Hepatocyte (in vitro differentiated cells): ENCODE measurements at regions not wholly inside any gene's neighbourhood (a gene's known extent, or its start where the extent isn't known, plus 50 kb on each side); places are given as distances from the start of the nearest gene placed in this dataset.

Source experiments
- DNase-seq: peaks from one replicate; pipeline ENCODE4 v3.0.0-alpha.2; 2016; ENCODE audit warnings: low spot score
- H2AFZ ChIP-seq: fragments of 200-600 bp; sonication (generic); 2 replicates; pipeline ENCODE4 v1.6.0; 2016; ENCODE audit warnings: antibody characterized with exemption, mild to moderate bottlenecking
- H3K27ac ChIP-seq: fragments of 200-600 bp; sonication (generic); 2 replicates; pipeline ENCODE4 v1.5.1; 2016; ENCODE audit warnings: mild to moderate bottlenecking
- H3K27me3 ChIP-seq: fragments of 200-600 bp; sonication (generic); 2 replicates; pipeline ENCODE4 v1.6.1; 2016
- H3K36me3 ChIP-seq: fragments of 200-600 bp; sonication (generic); replicated peaks from 2 replicates; pipeline ENCODE4 v1.5.1; 2016; ENCODE audit warnings: low read depth; ENCODE audit not compliant: insufficient read depth
- H3K4me1 ChIP-seq: fragments of 200-600 bp; sonication (generic); 2 replicates; pipeline ENCODE4 v1.5.1; 2016; ENCODE audit warnings: mild to moderate bottlenecking, moderate library complexity; ENCODE audit not compliant: insufficient read depth
- H3K4me2 ChIP-seq: fragments of 200-600 bp; sonication (generic); 2 replicates; pipeline ENCODE4 v1.6.0; 2016
- H3K4me3 ChIP-seq: fragments of 200-600 bp; sonication (generic); 2 replicates; pipeline ENCODE4 v1.5.1; 2016; ENCODE audit warnings: mild to moderate bottlenecking
- H3K79me2 ChIP-seq: fragments of 200-600 bp; sonication (generic); 2 replicates; pipeline ENCODE4 v1.6.0; 2017; ENCODE audit warnings: mild to moderate bottlenecking
- H3K9me2 ChIP-seq: fragments of 200-600 bp; sonication (generic); replicated peaks from 2 replicates; pipeline ENCODE4 v1.6.0; 2017; ENCODE audit warnings: mild to moderate bottlenecking; ENCODE audit not compliant: insufficient read depth
- H3K9me3 ChIP-seq: fragments of 200-600 bp; sonication (generic); 2 replicates; pipeline ENCODE4 v1.5.1; 2016; ENCODE audit warnings: low read depth, mild to moderate bottlenecking
- H4K20me1 ChIP-seq: fragments of 200-600 bp; sonication (generic); 2 replicates; pipeline ENCODE4 v1.6.0; 2016; ENCODE audit warnings: mild to moderate bottlenecking; ENCODE audit not compliant: insufficient read depth, poor library complexity, severe bottlenecking
- EZH2 ChIP-seq: fragments of 200-600 bp; sonication (generic); IDR thresholded peaks from 2 replicates; pipeline ENCODE4 v1.6.1; 2016; ENCODE audit warnings: antibody characterized with exemption, mild to moderate bottlenecking, borderline replicate concordance
- EZH2phosphoT487 ChIP-seq: fragments of 200-600 bp; sonication (generic); IDR thresholded peaks from one replicate; pipeline ENCODE4 v1.6.1; 2018; ENCODE audit warnings: antibody characterized with exemption, mild to moderate bottlenecking, low read depth, moderate library complexity; ENCODE audit not compliant: unreplicated experiment, severe bottlenecking
- WGBS: methylation state at CpG from one replicate; pipeline ENCODE4 v1.1.6; 2016; ENCODE audit warnings: low lambda C conversion rate; ENCODE audit errors: missing lambda C conversion rate; 5-methylcytosine and 5-hydroxymethylcytosine counted together
- TF ChIP-seq, protein P1 (sequence below): fragments of 200-600 bp; sonication (generic); IDR thresholded peaks from 2 replicates; pipeline ENCODE4 v1.5.1; 2016; ENCODE audit warnings: antibody characterized with exemption, mild to moderate bottlenecking; ENCODE audit not compliant: poor library complexity

DNA sequence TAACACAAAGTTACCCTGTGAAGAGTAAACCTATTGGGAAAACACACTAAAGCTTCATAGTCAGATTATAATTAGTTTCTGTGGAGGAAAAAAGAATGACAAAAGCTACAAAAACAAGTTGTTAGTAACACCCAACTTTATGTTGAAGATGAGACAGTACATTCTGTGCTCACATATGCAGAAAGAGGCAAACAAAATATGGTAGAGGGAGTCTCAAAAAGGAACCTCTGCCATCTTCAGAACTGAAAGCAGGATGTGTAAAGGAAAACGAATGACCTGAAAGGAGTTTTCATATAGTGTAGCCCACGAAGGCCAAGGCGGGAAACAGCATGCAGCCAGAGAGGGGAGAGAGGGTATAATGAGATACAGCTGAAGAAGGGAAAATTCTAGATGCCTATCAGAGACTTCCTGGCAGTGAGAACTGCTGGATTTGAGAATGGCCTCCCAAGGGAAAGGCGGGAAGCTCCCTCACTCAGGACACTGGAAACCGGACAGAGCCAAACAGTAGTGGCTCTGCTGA lies 84.1 kb upstream of the HEY2 start:
- H3K4me1 ChIP-seq = no peaks in the 10 kb centered on the region
- WGBS = 85% methylated on average over 5 of the region's 5 CpGs
- TF ChIP-seq, protein P1, sequence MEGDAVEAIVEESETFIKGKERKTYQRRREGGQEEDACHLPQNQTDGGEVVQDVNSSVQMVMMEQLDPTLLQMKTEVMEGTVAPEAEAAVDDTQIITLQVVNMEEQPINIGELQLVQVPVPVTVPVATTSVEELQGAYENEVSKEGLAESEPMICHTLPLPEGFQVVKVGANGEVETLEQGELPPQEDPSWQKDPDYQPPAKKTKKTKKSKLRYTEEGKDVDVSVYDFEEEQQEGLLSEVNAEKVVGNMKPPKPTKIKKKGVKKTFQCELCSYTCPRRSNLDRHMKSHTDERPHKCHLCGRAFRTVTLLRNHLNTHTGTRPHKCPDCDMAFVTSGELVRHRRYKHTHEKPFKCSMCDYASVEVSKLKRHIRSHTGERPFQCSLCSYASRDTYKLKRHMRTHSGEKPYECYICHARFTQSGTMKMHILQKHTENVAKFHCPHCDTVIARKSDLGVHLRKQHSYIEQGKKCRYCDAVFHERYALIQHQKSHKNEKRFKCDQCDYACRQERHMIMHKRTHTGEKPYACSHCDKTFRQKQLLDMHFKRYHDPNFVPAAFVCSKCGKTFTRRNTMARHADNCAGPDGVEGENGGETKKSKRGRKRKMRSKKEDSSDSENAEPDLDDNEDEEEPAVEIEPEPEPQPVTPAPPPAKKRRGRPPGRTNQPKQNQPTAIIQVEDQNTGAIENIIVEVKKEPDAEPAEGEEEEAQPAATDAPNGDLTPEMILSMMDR = no peak
- no peak for TF ChIP-seq EZH2phosphoT487
- no peak for TF ChIP-seq EZH2

DNA sequence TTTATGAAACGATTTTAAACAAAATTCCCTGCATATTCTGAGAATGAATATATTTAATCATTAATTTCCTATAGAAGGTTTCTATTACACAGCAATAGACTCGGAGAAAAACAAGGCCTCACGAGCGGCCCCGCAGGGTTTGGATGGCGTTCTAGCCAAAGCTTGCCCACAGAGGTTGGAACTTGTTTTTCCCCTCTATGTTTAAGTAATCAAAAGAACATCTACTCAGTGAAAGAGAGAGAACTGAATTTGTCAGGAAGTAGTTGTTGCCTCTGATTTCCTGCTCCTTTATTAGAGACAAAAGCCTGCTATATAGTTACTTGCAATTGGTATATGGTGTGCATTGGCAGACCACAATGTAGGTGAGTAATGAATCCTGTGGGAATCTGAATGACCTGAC lies 82.1 kb upstream of the HEY2 start:
- H3K27me3 ChIP-seq = no peaks in the 10 kb centered on the region
- no peak for DNase-seq
- no peaks in the 10 kb centered on the region for H3K36me3 ChIP-seq
- TF ChIP-seq, protein P1 = no peak
- no peak for TF ChIP-seq EZH2
- no peak for TF ChIP-seq EZH2phosphoT487
- H3K9me2 ChIP-seq = no peaks in the 10 kb centered on the region
- H3K79me2 ChIP-seq = no peaks in the 10 kb centered on the region
- no peaks in the 10 kb centered on the region for H3K4me1 ChIP-seq
- no peak overlapping the region for H3K27ac ChIP-seq
- 96% methylated on average over 6 of the region's 6 CpGs for WGBS
- no peak overlapping the region for H3K4me2 ChIP-seq
- no peaks in the 10 kb centered on the region for H3K9me3 ChIP-seq
- no peaks in the 10 kb centered on the region for H4K20me1 ChIP-seq
- no peak overlapping the region for H2AFZ ChIP-seq
- H3K4me3 ChIP-seq = no peak overlapping the region

More for the DNA sequence above, 84.1 kb upstream of the HEY2 start:
- Histone ChIP-seq H3K4me2 (no peak overlapping the region), H3K9me2 (no peaks in the 10 kb centered on the region), H3K27me3 (no peaks in the 10 kb centered on the region), H3K79me2 (no peaks in the 10 kb centered on the region), H3K9me3 (no peaks in the 10 kb centered on the region), H2AFZ (no peak overlapping the region), H3K4me3 (no peak overlapping the region), H4K20me1 (no peaks in the 10 kb centered on the region), H3K36me3 (no peaks in the 10 kb centered on the region), H3K27ac (no peak overlapping the region)
- no peak for DNase-seq

DNA sequence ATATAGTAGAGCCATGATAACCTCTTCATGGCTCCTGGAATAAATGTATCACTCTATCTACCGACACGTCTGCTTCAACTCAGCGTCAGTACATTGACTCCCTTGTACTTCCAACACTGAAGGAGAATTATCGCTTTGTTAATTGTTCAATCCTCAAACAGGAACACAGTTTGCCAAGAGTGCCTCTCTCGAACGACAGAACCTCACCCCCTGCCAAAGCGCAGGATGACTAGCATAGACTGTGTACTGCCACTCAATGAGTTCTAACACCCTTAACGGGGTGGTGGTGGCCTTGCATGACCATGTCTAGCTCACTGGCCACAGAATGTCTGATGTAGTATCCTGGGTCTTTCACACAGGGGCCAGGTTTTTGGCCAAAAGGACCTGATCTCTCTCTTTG lies 81.4 kb upstream of the HEY2 start:
- no peak for DNase-seq
- Histone ChIP-seq H3K4me1 (no peaks in the 10 kb centered on the region), H2AFZ (no peak overlapping the region), H3K36me3 (no peaks in the 10 kb centered on the region), H3K4me3 (no peak overlapping the region), H3K4me2 (no peak overlapping the region), H3K9me3 (no peaks in the 10 kb centered on the region), H4K20me1 (no peaks in the 10 kb centered on the region), H3K27me3 (no peaks in the 10 kb centered on the region), H3K79me2 (no peaks in the 10 kb centered on the region), H3K27ac (no peak overlapping the region), H3K9me2 (no peaks in the 10 kb centered on the region)
- WGBS = 94% methylated on average over 8 of the region's 8 CpGs
- TF ChIP-seq EZH2phosphoT487 = no peak
- no peak for TF ChIP-seq EZH2
- TF ChIP-seq, protein P1 = no peak

DNA sequence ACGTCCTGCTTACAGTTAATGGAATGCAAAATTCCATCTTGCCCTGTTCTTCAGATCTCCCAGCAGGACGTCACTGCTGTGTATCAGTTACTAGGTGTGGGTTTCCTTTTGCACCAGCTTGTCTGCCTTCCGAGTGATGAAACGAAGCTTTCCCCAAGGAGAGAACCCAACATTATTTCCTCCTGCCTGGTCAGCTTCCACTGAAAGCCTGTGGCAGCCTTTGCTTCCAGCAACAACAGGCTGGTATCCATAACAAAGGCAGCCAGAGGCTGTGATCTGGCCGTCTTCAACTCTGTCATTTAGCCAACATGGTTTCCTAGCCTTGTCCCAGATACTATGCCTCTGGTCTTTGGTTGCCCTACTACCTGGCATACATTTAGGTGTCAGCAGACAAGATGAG lies 78.9 kb upstream of the HEY2 start:
- Histone ChIP-seq H4K20me1 (no peaks in the 10 kb centered on the region), H3K79me2 (no peaks in the 10 kb centered on the region), H3K4me1 (no peaks in the 10 kb centered on the region), H2AFZ (no peak overlapping the region), H3K4me3 (no peak overlapping the region), H3K27ac (no peak overlapping the region), H3K36me3 (no peaks in the 10 kb centered on the region), H3K9me3 (no peaks in the 10 kb centered on the region), H3K27me3 (no peaks in the 10 kb centered on the region), H3K9me2 (no peaks in the 10 kb centered on the region), H3K4me2 (no peak overlapping the region)
- TF ChIP-seq, protein P1 = no peak
- WGBS = 23% methylated on average over 5 of the region's 5 CpGs
- peak; percentile 19 for DNase-seq
